Vagina (tissue), 2 donors: ENCODE measurements at regions not wholly inside any gene's neighbourhood (a gene's known extent, or its start where the extent isn't known, plus 50 kb on each side); places are given as distances from the start of the nearest gene placed in this dataset.

Experiments used
- CTCF ChIP-seq, 3 experiments: fragments of 450-650 bp in 2 of 3; fragments of 200-600 bp in 1 of 3; sonication (generic) in 1 of 3; IDR thresholded peaks; one replicate each; pipeline ENCODE4 v1.5.1; 2017 to 2019; ENCODE audit warnings: antibody characterized with exemption in 3 of 3, mild to moderate bottlenecking in 2 of 3, moderate library complexity in 2 of 3
- POLR2A ChIP-seq, 2 donors: fragments of 450-650 bp; IDR thresholded peaks; one replicate each; pipeline ENCODE4 v1.6.1; 2017; ENCODE audit warnings: antibody characterized with exemption in 2 of 2, mild to moderate bottlenecking in 2 of 2, moderate library complexity in 2 of 2
- POLR2AphosphoS5 ChIP-seq, 2 donors: sonication (generic); formaldehyde crosslinking; IDR thresholded peaks; one replicate each; pipeline ENCODE4 v1.9.0; 2017; ENCODE audit warnings: antibody characterized with exemption in 2 of 2, mild to moderate bottlenecking in 2 of 2, low read depth in 1 of 2; ENCODE audit not compliant: insufficient read depth in 1 of 2

- TF ChIP-seq CTCF (IDR thresholded peaks at IDR 0.05) (no peak), POLR2A (IDR thresholded peaks at IDR 0.05) (no peak), POLR2AphosphoS5 (IDR thresholded peaks at IDR 0.05; ENCODE audit: insufficient read depth in 1 of 2, low read depth in 1 of 2) (no peak)
These were observed 619.0 kb downstream of the SOX6 start for GRCh38 chr11:15737320-15737719.
